Nephron (organoid): ENCODE measurements at regions not wholly inside any gene's neighbourhood (a gene's known extent, or its start where the extent isn't known, plus 50 kb on each side); places are given as distances from the start of the nearest gene placed in this dataset.
"Not testable (repeated sequence)": the region's sequence is repeated elsewhere in the genome, so short reads cannot be mapped to it uniquely, and the experiment has no call there.

Experiments
- H3K27ac Mint-ChIP-seq, 3 experiments: 2 replicates each; pipeline ENCODE4 v1.8.0; 2020; ENCODE audit warnings: mixed read lengths in 3 of 3, mild to moderate bottlenecking in 2 of 3, moderate library complexity in 1 of 3
- H3K27me3 Mint-ChIP-seq: 2 replicates; pipeline ENCODE4 v1.8.0; 2021; ENCODE audit warnings: low read depth, mild to moderate bottlenecking, moderate library complexity, mixed read lengths
- H3K36me3 Mint-ChIP-seq: 2 replicates; pipeline ENCODE4 v1.8.0; 2020; ENCODE audit warnings: low read depth, mixed read lengths
- H3K4me1 Mint-ChIP-seq: 2 replicates; pipeline ENCODE4 v1.8.0; 2020; ENCODE audit warnings: mixed read lengths
- H3K4me3 Mint-ChIP-seq, 3 experiments: 2 replicates each; pipeline ENCODE4 v1.8.0; 2020; ENCODE audit warnings: mild to moderate bottlenecking in 3 of 3, mixed read lengths in 3 of 3, moderate library complexity in 2 of 3
- H3K9me3 Mint-ChIP-seq: 2 replicates; pipeline ENCODE4 v1.8.0; 2020; ENCODE audit warnings: mixed read lengths
- CTCF ChIP-seq, 3 experiments: fragments of 200-600 bp; sonication (generic); IDR thresholded peaks; one replicate each; pipeline ENCODE4 v1.5.0; 2021; ENCODE audit warnings: antibody characterized with exemption in 3 of 3; ENCODE audit not compliant: unreplicated experiment in 3 of 3

- H3K4me3 Mint-ChIP-seq: no peak overlapping the region
- TF ChIP-seq CTCF (IDR thresholded peaks at IDR 0.05; ENCODE audit: unreplicated experiment in 3 of 3): no peak
Observed at GRCh38 chr14:23728791-23729190, 92.6 kb downstream of the DHRS2 start.

GRCh38 chr14:23729720-23730387, 93.7 kb downstream of the DHRS2 start:
- Mint-ChIP-seq H3K36me3 (no peaks in the 10 kb centered on the region), H3K9me3 (peaks cover 7% of the 10 kb centered on the region), H3K27me3 (no peaks in the 10 kb centered on the region), H3K4me3 (no peak overlapping the region), H3K27ac (no peak overlapping the region), H3K4me1 (no peaks in the 10 kb centered on the region)
- no peak for TF ChIP-seq CTCF (IDR thresholded peaks at IDR 0.05; ENCODE audit: unreplicated experiment in 3 of 3)

More at GRCh38 chr14:23728791-23729190, 92.6 kb downstream of the DHRS2 start:
- Mint-ChIP-seq H3K4me1 (no peaks in the 10 kb centered on the region), H3K36me3 (no peaks in the 10 kb centered on the region), H3K27ac (no peak overlapping the region), H3K9me3 (peaks cover 6% of the 10 kb centered on the region), H3K27me3 (no peaks in the 10 kb centered on the region)

- Mint-ChIP-seq H3K27ac (no peak overlapping the region), H3K36me3 (no peaks in the 10 kb centered on the region)
Observed at GRCh38 chr14:23735394-23735793, 99.2 kb downstream of the DHRS2 start.

GRCh38 chr14:23744368-23744767, 108.2 kb downstream of the DHRS2 start:
- Mint-ChIP-seq H3K9me3 (peaks cover 37% of the 10 kb centered on the region), H3K27me3 (peaks cover 19% of the 10 kb centered on the region)
- not testable (repeated sequence) for H3K36me3 Mint-ChIP-seq, H3K27ac Mint-ChIP-seq, H3K4me1 Mint-ChIP-seq, H3K4me3 Mint-ChIP-seq

More at GRCh38 chr14:23735394-23735793, 99.2 kb downstream of the DHRS2 start:
- TF ChIP-seq CTCF (IDR thresholded peaks at IDR 0.05; ENCODE audit: unreplicated experiment in 3 of 3): no peak
- no peak overlapping the region for H3K4me3 Mint-ChIP-seq
- H3K9me3 Mint-ChIP-seq: peaks cover 32% of the 10 kb centered on the region
- H3K27me3 Mint-ChIP-seq: no peaks in the 10 kb centered on the region
- no peaks in the 10 kb centered on the region for H3K4me1 Mint-ChIP-seq

- no peaks in the 10 kb centered on the region for H3K36me3 Mint-ChIP-seq
- H3K4me1 Mint-ChIP-seq: no peaks in the 10 kb centered on the region
- H3K4me3 Mint-ChIP-seq: no peak overlapping the region
- peaks cover 54% of the 10 kb centered on the region for H3K27me3 Mint-ChIP-seq
- H3K9me3 Mint-ChIP-seq: peaks cover 5% of the 10 kb centered on the region
- no peak overlapping the region for H3K27ac Mint-ChIP-seq
- TF ChIP-seq CTCF (IDR thresholded peaks at IDR 0.05; ENCODE audit: unreplicated experiment in 3 of 3): no peak
Observed at GRCh38 chr14:23750357-23750756, 114.2 kb downstream of the DHRS2 start.

GRCh38 chr14:23751616-23752015, 115.5 kb downstream of the DHRS2 start:
- Mint-ChIP-seq H3K4me1 (no peaks in the 10 kb centered on the region), H3K27ac (no peak overlapping the region), H3K4me3 (no peak overlapping the region), H3K36me3 (no peaks in the 10 kb centered on the region), H3K27me3 (peaks cover 57% of the 10 kb centered on the region), H3K9me3 (peaks cover 2% of the 10 kb centered on the region)
- no peak for TF ChIP-seq CTCF (IDR thresholded peaks at IDR 0.05; ENCODE audit: unreplicated experiment in 3 of 3)
